IPS-NIHi11 (cell line): ENCODE measurements at regions not wholly inside any gene's neighbourhood (a gene's known extent, or its start where the extent isn't known, plus 50 kb on each side); places are given as distances from the start of the nearest gene placed in this dataset.

Experiments used
- DNase-seq: peaks from one replicate; pipeline ENCODE4 v3.0.0; 2012; ENCODE audit warnings: mixed read lengths, low spot score

DNA sequence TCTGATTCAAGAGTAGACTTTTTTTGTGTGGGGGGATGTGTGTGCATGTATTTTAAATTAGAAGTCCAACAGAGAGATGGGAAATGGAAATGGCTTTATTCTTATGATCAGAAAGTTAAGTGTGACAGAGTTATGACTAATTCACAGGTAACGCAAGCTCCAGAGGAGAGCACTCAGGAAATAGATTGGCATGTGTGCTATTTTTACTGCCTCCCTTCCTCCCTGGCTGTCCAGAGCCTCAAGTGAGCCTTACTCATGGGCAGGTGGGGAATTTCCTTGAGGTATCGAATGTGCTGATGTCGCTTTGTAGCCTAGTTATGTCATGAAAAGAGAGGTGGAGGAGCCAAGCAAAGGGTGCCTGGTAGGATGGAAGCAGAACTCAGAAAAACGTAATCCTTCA lies 70.3 kb upstream of the BDNF start:
- DNase-seq = no peak

DNA sequence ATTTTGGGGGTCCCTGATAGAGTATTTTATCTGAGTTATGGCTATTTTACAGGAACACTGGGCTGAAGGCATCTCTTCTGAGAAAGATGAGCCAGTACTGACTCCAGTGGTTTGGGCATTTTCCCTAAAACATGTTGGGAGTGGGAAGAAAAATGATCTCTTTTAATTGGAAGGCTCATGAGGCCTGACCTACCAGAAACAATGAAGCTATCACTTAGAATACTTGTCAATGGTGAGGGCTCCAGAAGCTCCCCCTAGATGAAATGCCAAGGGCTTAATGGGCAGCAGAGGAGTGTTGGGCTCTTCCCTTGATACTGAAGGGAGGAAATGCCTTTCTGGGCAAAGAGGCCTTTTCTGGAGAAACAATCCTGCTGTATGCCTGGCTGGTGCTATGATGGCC lies 63.5 kb upstream of the BDNF start:
- DNase-seq = no peak

DNA sequence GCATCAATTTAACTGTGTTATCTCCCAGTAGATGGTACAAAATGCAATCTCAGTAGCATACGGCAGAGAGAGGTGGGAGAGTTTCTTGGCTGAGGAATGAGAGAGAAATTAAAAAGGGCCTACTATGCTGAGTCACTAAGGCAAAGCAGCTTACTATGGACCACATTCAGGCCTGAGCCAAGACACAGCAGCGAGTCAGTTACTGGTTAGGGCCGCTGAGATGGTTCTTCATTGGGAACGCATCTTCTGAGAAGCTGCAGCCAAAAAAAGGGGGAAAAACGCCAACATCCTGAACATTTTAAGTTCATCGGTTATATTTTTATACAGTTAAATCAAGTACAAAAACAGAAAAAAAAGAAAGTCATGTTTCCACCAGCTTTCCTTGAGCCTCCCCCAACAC lies 61.1 kb upstream of the BDNF start:
- no peak for DNase-seq

DNA sequence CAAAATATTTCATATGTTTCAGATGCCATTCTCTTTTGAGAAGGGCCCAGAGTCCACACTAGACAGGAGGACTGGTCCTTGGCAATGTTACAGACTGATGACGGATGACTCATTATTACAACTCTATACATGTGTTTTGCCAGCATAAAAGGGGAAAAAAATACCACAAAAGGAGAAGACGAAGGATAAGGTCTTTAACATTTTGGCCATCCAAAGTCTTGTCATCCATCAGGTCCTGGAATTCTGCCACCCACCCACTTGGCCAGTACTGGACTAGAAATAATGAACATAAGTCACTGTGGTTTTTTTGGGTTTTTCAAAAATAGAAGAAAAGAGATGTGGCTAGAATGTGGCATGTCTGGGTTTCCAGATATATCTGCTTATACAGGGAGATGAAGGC lies 57.7 kb upstream of the BDNF start:
- DNase-seq = no peak

DNA sequence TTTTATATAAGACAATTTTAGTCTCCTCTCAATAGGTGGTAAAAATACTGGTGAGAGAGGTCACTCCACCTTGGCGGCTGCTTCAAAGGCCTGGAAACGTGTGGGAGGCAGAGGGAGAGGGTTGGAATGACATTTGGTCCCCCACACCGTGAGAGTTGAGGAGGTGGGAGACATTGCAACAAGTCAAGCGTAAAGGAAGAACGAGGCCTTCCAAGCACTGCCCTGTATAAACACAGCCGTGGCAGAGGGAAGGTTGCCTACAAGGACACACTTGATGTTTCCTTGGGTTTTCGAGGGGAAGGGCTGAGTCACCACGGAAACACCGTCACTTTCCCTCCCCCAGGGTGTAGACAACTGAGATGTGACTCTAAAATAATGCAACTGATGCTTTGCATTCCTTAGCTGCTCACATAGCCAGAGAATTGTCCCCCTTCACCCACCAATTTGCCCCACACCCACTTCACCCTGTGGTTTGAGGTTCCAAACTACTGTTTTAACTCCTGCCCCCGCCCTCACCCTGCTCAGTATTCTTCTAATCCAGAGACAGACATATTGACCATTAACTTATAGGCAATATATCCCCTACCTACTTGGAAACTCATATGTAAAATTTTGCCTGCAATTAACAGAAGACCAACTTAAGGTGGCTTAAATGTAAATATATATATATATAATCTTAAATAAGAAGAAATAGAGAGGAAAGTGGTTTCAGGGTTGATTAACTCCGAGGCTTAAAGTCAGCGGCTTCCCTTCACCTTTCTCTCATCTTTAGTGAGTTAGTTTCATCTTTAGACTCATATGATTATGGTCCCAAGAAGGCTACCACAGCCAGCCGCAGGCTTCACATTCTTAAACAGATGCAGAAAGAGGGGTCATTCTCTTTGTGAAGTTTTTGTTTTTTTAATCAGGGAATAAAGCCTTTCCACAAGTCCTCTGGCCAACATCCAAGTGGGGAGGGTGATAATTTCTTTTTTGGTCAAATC lies 54.1 kb upstream of the BDNF start:
- DNase-seq = no peak
